ENCODE measurements at regions not wholly inside any gene's neighbourhood (a gene's known extent, or its start where the extent isn't known, plus 50 kb on each side); places are given as distances from the start of the nearest gene placed in this dataset.
"Not testable (repeated sequence)": the region's sequence is repeated elsewhere in the genome, so short reads cannot be mapped to it uniquely, and the experiment has no call there.

DNA sequence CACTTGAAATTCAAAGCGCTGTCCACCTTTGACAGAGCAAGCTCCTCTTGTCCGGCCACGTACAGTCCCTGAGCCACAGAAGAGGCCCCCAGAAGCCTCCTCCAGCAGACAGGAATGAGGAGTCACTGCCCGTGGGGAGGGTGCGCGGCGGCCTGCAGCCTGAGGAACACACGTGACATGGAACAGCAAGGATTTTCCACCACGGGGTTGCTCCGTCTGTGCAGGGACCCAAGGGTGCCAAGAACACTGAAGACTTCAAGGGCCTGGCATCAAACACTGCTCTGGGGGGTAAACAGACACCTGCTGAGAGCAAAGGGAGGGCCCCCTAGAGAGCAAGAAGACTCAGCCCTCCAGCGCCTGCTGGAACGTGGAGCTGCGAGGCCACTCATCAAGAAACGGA lies 237.9 kb upstream of the SGCG start:
- not testable (repeated sequence) for TF ChIP-seq POLR2A (IDR thresholded peaks at IDR 0.05; ENCODE audit: low read depth, low read length); JUN (IDR thresholded peaks at IDR 0.05; ENCODE audit: borderline replicate concordance, insufficient read depth, insufficient read length, low read depth); MAX (IDR thresholded peaks at IDR 0.05; ENCODE audit: insufficient read depth, insufficient read length); POLR2AphosphoS5 (IDR thresholded peaks at IDR 0.05; ENCODE audit: insufficient read depth, low read depth, low read length); EZH2 (IDR thresholded peaks at IDR 0.05; ENCODE audit: borderline replicate concordance, low read depth, low read length, severe bottlenecking); GATA2 (IDR thresholded peaks at IDR 0.05; ENCODE audit: insufficient read depth, insufficient read length, low read depth, low read length); MYC (IDR thresholded peaks at IDR 0.05; ENCODE audit: low read depth, low read length)
- TF ChIP-seq, protein P1, sequence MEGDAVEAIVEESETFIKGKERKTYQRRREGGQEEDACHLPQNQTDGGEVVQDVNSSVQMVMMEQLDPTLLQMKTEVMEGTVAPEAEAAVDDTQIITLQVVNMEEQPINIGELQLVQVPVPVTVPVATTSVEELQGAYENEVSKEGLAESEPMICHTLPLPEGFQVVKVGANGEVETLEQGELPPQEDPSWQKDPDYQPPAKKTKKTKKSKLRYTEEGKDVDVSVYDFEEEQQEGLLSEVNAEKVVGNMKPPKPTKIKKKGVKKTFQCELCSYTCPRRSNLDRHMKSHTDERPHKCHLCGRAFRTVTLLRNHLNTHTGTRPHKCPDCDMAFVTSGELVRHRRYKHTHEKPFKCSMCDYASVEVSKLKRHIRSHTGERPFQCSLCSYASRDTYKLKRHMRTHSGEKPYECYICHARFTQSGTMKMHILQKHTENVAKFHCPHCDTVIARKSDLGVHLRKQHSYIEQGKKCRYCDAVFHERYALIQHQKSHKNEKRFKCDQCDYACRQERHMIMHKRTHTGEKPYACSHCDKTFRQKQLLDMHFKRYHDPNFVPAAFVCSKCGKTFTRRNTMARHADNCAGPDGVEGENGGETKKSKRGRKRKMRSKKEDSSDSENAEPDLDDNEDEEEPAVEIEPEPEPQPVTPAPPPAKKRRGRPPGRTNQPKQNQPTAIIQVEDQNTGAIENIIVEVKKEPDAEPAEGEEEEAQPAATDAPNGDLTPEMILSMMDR (IDR thresholded peaks at IDR 0.05; ENCODE audit: extremely low read depth in 1 of 2, insufficient read depth in 1 of 2, low read depth in 1 of 2, low read length in 2 of 2), result not testable (repeated sequence)

Measured in endothelial cell of umbilical vein (primary cell).